Progenitor cell of endocrine pancreas (in vitro differentiated cells): ENCODE measurements at regions not wholly inside any gene's neighbourhood (a gene's known extent, or its start where the extent isn't known, plus 50 kb on each side); places are given as distances from the start of the nearest gene placed in this dataset.

Experiments used
- DNase-seq: peaks from one replicate; pipeline ENCODE4 v3.0.0; 2021; ENCODE audit warnings: low spot score; ENCODE audit not compliant: unreplicated experiment
- H3K27ac Mint-ChIP-seq: 2 replicates; pipeline ENCODE4 v1.8.0; 2021; ENCODE audit warnings: mild to moderate bottlenecking, moderate library complexity, mixed read lengths
- H3K27me3 Mint-ChIP-seq: 2 replicates; pipeline ENCODE4 v1.8.0; 2021; ENCODE audit warnings: mixed read lengths
- H3K36me3 Mint-ChIP-seq: 2 replicates; pipeline ENCODE4 v1.8.0; 2022; ENCODE audit warnings: mixed read lengths; ENCODE audit not compliant: insufficient read depth
- H3K4me1 Mint-ChIP-seq: 2 replicates; pipeline ENCODE4 v1.8.0; 2021; ENCODE audit warnings: low read depth, mixed read lengths
- H3K4me3 Mint-ChIP-seq: 2 replicates; pipeline ENCODE4 v1.8.0; 2021; ENCODE audit warnings: low read depth, mild to moderate bottlenecking, moderate library complexity, mixed read lengths
- H3K9me3 Mint-ChIP-seq: 2 replicates; pipeline ENCODE4 v1.8.0; 2021; ENCODE audit warnings: low read depth, mixed read lengths
- CTCF ChIP-seq: fragments of 200-600 bp; sonication (generic); IDR thresholded peaks from one replicate; pipeline ENCODE4 v1.5.0; 2021; ENCODE audit warnings: antibody characterized with exemption, mild to moderate bottlenecking; ENCODE audit not compliant: unreplicated experiment

DNA sequence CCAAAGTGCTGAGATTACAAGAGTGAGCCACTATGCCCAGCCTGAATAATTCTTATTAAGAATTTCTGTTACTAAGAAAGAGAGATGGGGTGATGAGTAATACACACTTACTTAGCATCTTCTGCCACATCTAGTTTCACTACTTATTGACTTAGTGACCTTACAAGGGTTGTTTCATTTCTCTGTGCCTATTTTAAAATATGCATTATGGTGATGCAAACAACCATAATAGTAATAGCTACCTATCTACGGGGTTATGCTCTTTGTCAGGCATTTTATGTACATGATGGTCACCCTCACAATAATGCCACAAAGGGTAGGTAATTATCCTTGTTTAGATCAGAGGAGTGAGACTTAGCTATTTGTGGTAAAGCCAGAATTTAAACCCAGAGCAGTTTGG lies 499.0 kb upstream of the SGCD start:
- Mint-ChIP-seq H3K27ac (no peak overlapping the region), H3K36me3 (no peaks in the 10 kb centered on the region), H3K27me3 (peaks cover 9% of the 10 kb centered on the region), H3K4me1 (no peaks in the 10 kb centered on the region), H3K9me3 (no peaks in the 10 kb centered on the region), H3K4me3 (no peak overlapping the region)
- DNase-seq = no peak
- no peak for TF ChIP-seq CTCF

- no peak for DNase-seq
- no peak for TF ChIP-seq CTCF
- no peaks in the 10 kb centered on the region for H3K9me3 Mint-ChIP-seq
- no peak overlapping the region for H3K4me3 Mint-ChIP-seq
- peaks cover 5% of the 10 kb centered on the region for H3K27me3 Mint-ChIP-seq
- H3K4me1 Mint-ChIP-seq = no peaks in the 10 kb centered on the region
- no peaks in the 10 kb centered on the region for H3K36me3 Mint-ChIP-seq
- H3K27ac Mint-ChIP-seq = no peak overlapping the region
Observed at GRCh38 chr5:155831491-155831890, 495.5 kb upstream of the SGCD start.

GRCh38 chr5:155833287-155833686 lies 493.7 kb upstream of the SGCD start:
- TF ChIP-seq CTCF = no peak
- no peaks in the 10 kb centered on the region for H3K36me3 Mint-ChIP-seq
- no peaks in the 10 kb centered on the region for H3K4me1 Mint-ChIP-seq
- no peak overlapping the region for H3K27ac Mint-ChIP-seq
- no peaks in the 10 kb centered on the region for H3K9me3 Mint-ChIP-seq
- H3K27me3 Mint-ChIP-seq = peaks cover 5% of the 10 kb centered on the region
- no peak overlapping the region for H3K4me3 Mint-ChIP-seq
- DNase-seq = no peak

DNA sequence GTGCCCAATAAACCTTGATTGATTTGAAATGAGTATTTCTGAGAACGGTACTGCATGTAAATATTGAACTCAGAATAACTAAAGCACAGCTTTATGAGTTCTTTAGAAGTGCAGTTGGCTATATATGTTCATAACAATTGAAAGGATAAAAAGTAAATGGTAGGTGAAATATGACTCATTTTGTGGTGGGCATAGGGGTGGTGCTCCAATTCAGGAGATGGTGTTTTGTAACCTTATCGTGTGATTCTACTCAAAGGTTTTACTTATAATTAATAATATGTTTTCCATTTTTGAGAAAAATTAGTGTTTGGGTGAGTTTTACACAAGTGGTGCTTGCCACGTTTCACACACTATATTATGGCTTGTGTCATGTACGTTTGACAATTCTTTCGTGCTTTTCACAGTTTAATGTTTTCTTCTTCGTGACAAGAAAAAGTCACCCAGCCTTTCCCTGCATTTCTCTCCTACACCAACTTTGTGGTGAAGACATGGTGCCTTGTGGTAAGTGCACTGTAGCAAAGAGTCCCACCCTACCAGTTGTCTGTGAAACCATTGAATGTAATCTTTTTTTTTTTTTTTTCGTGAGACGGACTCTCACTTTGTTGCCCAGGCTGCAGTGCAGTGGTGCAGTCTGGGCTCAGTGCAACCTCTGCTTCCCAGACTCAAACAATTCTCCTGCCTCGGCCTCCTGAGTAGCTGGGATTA lies 492.5 kb upstream of the SGCD start:
- H3K27me3 Mint-ChIP-seq = peaks cover 5% of the 10 kb centered on the region

GRCh38 chr5:155836089-155836803 lies 490.7 kb upstream of the SGCD start:
- peaks cover 4% of the 10 kb centered on the region for H3K4me1 Mint-ChIP-seq

More for the DNA sequence above, 492.5 kb upstream of the SGCD start:
- Mint-ChIP-seq H3K4me3 (no peak overlapping the region), H3K36me3 (no peaks in the 10 kb centered on the region), H3K4me1 (peaks cover 4% of the 10 kb centered on the region), H3K9me3 (no peaks in the 10 kb centered on the region), H3K27ac (no peak overlapping the region)
- no peak for TF ChIP-seq CTCF
- no peak for DNase-seq

More at GRCh38 chr5:155836089-155836803, 490.7 kb upstream of the SGCD start:
- H3K27ac Mint-ChIP-seq = no peak overlapping the region
- H3K4me3 Mint-ChIP-seq = no peak overlapping the region
- no peaks in the 10 kb centered on the region for H3K36me3 Mint-ChIP-seq
- no peaks in the 10 kb centered on the region for H3K9me3 Mint-ChIP-seq
- H3K27me3 Mint-ChIP-seq = peaks cover under 1% of the 10 kb centered on the region
- no peak for TF ChIP-seq CTCF
- no peak for DNase-seq
